ENCODE measurements at regions not wholly inside any gene's neighbourhood (a gene's known extent, or its start where the extent isn't known, plus 50 kb on each side); places are given as distances from the start of the nearest gene placed in this dataset.
"Not testable (repeated sequence)": the region's sequence is repeated elsewhere in the genome, so short reads cannot be mapped to it uniquely, and the experiment has no call there.

DNA sequence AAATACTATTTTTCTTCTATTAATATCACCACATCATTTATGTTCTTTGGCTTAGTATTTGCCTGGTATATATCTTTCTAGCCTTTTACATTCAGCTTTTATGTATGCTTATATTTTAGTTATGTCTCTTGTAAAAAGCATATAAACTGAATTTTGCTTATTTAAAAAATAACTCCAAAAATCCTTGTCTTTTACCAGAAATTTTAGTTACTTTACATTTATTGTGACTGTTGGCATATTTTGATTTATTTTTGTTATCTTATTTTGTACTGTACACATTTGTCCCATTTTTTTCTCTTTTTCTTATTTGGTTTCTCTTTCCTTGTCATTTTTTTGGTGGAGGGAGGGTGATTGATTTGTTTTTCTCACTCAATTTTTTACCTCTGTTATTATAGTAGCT, 169.6 kb downstream of the UACA start:
- Mint-ChIP-seq H3K4me3 (no peak overlapping the region), H3K4me1 (ENCODE audit: low read depth) (peaks cover 33% of the 10 kb centered on the region), H3K27ac (no peak overlapping the region), H3K27me3 (ENCODE audit: insufficient read depth) (peaks cover 6% of the 10 kb centered on the region; the same call in 1 of the 2 replicates), H3K9me3 (peaks cover 29% of the 10 kb centered on the region), H3K36me3 (ENCODE audit: low read depth) (peaks cover 33% of the 10 kb centered on the region)
- TF ChIP-seq, protein P1, sequence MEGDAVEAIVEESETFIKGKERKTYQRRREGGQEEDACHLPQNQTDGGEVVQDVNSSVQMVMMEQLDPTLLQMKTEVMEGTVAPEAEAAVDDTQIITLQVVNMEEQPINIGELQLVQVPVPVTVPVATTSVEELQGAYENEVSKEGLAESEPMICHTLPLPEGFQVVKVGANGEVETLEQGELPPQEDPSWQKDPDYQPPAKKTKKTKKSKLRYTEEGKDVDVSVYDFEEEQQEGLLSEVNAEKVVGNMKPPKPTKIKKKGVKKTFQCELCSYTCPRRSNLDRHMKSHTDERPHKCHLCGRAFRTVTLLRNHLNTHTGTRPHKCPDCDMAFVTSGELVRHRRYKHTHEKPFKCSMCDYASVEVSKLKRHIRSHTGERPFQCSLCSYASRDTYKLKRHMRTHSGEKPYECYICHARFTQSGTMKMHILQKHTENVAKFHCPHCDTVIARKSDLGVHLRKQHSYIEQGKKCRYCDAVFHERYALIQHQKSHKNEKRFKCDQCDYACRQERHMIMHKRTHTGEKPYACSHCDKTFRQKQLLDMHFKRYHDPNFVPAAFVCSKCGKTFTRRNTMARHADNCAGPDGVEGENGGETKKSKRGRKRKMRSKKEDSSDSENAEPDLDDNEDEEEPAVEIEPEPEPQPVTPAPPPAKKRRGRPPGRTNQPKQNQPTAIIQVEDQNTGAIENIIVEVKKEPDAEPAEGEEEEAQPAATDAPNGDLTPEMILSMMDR (IDR thresholded peaks at IDR 0.05): no peak
- no peak for DNase-seq

DNA sequence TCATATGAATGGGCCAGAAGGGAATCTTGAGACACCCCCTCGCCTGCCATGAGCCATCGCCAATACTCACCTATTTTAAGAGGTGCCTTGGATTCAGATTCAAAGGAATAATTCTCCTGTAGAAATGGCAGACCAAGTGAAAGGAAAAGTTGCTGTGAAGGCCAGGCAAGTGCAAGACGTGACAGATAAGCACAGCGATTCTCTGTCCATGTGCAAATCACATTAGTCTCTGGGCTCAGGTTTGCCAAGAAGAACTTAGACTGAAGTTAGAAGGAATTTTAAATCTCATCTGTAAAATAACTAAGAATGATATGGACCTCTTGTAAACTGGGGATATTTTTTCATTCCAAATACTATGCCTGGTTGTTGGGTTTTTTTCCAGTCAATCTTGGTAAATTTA, 173.6 kb downstream of the UACA start:
- peaks cover 3% of the 10 kb centered on the region for H3K27me3 Mint-ChIP-seq (ENCODE audit: insufficient read depth)
- no peak overlapping the region for H3K27ac Mint-ChIP-seq

DNA sequence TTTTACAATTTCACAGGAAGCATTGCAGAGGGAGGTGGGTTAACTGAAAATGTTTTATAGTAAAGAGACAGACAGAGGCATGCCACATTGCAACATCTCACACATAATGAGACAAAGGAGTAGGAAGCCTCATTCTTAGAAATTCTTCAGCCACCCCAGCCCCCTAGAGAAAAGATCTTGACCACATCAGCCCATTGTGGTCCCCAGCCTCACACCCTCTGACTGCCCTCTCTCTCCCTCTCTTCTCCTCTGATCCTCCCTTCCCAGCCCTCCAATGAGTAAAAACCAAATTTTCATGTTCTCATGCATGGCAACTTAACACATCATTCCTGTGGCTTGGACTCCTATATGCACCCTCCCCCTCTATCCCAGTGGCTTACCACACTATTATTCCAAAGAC, 174.1 kb downstream of the UACA start:
- Mint-ChIP-seq H3K27ac (no peak overlapping the region; the same call in 1 of the 2 replicates), H3K9me3 (peaks cover 16% of the 10 kb centered on the region), H3K4me1 (ENCODE audit: low read depth) (peaks cover 18% of the 10 kb centered on the region), H3K27me3 (ENCODE audit: insufficient read depth) (peaks cover 3% of the 10 kb centered on the region), H3K4me3 (no peak overlapping the region), H3K36me3 (ENCODE audit: low read depth) (peaks cover 26% of the 10 kb centered on the region)
- TF ChIP-seq, protein P1 (IDR thresholded peaks at IDR 0.05): no peak
- peak; percentile 66 for DNase-seq

More for the DNA sequence above, 173.6 kb downstream of the UACA start:
- no peak for DNase-seq
- Mint-ChIP-seq H3K4me3 (no peak overlapping the region; the same call in 1 of the 2 replicates), H3K4me1 (ENCODE audit: low read depth) (peaks cover 13% of the 10 kb centered on the region), H3K36me3 (ENCODE audit: low read depth) (peaks cover 31% of the 10 kb centered on the region), H3K9me3 (peaks cover 21% of the 10 kb centered on the region)
- TF ChIP-seq, protein P1 (IDR thresholded peaks at IDR 0.05): no peak

DNA sequence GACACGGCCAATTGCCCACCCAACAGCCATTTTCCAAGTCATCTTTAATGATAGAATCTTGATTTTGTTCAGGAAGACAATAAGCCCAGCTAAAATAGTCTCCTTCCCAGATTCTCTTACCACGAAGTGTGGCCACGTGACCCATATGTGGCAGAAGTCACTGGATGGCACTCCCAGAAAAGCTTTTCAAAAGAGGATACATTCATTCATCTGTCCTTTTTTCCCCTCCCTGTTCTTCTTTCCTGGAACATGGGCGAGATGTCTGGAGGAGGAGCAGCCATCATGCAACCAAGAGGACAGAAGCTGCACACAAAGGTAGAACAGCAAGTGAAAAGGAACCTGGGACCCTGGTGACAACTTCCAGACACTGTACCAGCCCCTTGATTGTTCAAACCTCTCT, 174.7 kb downstream of the UACA start:
- Mint-ChIP-seq H3K9me3 (peaks cover 10% of the 10 kb centered on the region), H3K27ac (no peak overlapping the region), H3K4me1 (ENCODE audit: low read depth) (peaks cover 23% of the 10 kb centered on the region), H3K36me3 (ENCODE audit: low read depth) (peaks cover 21% of the 10 kb centered on the region), H3K27me3 (ENCODE audit: insufficient read depth) (peaks cover 3% of the 10 kb centered on the region), H3K4me3 (no peak overlapping the region)
- no peak for DNase-seq
- TF ChIP-seq, protein P1 (IDR thresholded peaks at IDR 0.05): no peak

DNA sequence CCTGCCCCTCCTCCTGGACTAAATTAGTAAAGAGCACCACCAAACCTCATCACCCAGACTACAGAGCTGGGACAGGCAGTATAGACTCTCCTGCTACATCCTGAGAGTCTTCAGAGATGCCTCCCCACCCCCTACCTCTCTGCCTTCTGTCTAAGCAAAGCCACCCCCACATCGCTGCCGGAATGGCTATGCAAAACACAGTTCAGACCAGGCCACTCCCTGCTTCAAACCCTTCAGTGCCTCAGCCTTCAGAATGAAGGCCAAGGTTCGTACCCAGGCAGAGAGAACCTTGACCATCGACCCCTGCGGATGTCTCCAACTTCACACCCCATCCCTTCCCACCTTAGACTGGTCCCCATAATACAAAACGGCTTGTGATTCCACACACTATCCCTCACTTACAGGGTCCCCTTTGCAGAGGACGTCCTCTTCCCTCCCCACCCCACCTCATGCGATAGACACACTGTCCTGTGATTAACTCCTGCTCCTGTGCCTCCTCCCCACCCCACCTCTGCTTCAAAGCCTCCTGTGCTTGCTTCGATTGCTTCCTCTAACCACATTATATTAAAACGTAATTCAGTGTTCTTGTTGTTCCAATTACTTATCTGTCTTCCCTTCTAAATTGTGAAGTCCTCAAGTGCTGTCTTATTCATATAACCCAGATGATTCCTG, 175.3 kb downstream of the UACA start:
- peaks cover 7% of the 10 kb centered on the region for H3K9me3 Mint-ChIP-seq
- TF ChIP-seq, protein P1 (IDR thresholded peaks at IDR 0.05): no peak
- H3K4me1 Mint-ChIP-seq (ENCODE audit: low read depth): peaks cover 23% of the 10 kb centered on the region
- H3K27ac Mint-ChIP-seq: no peak overlapping the region
- DNase-seq: no peak
- H3K27me3 Mint-ChIP-seq (ENCODE audit: insufficient read depth): peaks cover 3% of the 10 kb centered on the region
- peaks cover 17% of the 10 kb centered on the region for H3K36me3 Mint-ChIP-seq (ENCODE audit: low read depth)
- H3K4me3 Mint-ChIP-seq: no peak overlapping the region

DNA sequence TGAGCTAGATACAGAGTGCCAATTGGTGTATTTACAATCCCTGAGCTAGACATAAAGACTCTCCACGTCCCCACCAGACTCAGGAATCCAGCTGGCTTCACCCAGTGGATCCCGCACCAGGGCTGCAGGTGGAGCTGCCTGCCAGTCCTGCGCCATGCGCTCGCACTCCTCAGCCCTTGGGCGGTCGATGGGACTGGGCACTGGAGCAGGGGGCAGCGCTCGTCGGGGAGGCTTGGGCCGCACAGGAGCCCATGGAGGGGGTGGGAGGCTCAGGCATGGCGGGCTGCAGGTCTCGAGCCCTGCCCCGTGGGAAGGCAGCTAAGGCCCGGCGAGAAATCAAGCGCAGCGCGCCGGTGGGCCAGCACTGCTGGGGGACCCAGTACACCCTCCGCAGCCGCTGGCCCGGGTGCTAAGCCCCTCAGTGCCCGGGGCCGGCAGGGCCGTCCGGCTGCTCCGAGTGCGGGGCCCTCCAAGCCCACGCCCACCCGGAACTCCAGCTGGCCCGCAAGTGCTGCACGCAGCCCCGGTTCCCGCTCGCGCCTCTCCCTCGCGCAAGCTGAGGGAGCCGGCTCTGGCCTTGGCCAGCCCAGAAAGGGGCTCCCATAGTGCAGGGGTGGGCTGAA, 176.2 kb downstream of the UACA start:
- not testable (repeated sequence) for DNase-seq; H3K9me3 Mint-ChIP-seq; H3K27ac Mint-ChIP-seq; H3K4me3 Mint-ChIP-seq; H3K27me3 Mint-ChIP-seq (ENCODE audit: insufficient read depth)
- H3K4me1 Mint-ChIP-seq (ENCODE audit: low read depth): peaks cover 23% of the 10 kb centered on the region
- peaks cover 17% of the 10 kb centered on the region for H3K36me3 Mint-ChIP-seq (ENCODE audit: low read depth)
